ENCODE measurements at regions not wholly inside any gene's neighbourhood (a gene's known extent, or its start where the extent isn't known, plus 50 kb on each side); places are given as distances from the start of the nearest gene placed in this dataset.

- TF ChIP-seq CTCF (IDR thresholded peaks at IDR 0.05; ENCODE audit: control extremely low read depth in 1 of 3, insufficient read depth in 1 of 3, low read depth in 1 of 3, low read length in 3 of 3), result no peak
Measured at GRCh38 chr6:144712541-144712940, 427.4 kb downstream of the UTRN start (continued).

Data from H1 (cell line).